Fibroblast of villous mesenchyme (primary cell): ENCODE measurements at regions not wholly inside any gene's neighbourhood (a gene's known extent, or its start where the extent isn't known, plus 50 kb on each side); places are given as distances from the start of the nearest gene placed in this dataset.

Source experiments
- DNase-seq: peaks from one replicate; pipeline ENCODE4 v3.0.0-alpha.2; 2010; ENCODE audit warnings: low read depth
- H3K4me3 ChIP-seq: 2 replicates; pipeline ENCODE4 v1.5.1; 2011; ENCODE audit warnings: low read depth, mild to moderate bottlenecking, low read length
- TF ChIP-seq, protein P1 (sequence below): IDR thresholded peaks from 2 replicates; pipeline ENCODE4 v1.5.1; 2012; ENCODE audit warnings: low read depth, mild to moderate bottlenecking, low read length; ENCODE audit not compliant: insufficient read depth

DNA sequence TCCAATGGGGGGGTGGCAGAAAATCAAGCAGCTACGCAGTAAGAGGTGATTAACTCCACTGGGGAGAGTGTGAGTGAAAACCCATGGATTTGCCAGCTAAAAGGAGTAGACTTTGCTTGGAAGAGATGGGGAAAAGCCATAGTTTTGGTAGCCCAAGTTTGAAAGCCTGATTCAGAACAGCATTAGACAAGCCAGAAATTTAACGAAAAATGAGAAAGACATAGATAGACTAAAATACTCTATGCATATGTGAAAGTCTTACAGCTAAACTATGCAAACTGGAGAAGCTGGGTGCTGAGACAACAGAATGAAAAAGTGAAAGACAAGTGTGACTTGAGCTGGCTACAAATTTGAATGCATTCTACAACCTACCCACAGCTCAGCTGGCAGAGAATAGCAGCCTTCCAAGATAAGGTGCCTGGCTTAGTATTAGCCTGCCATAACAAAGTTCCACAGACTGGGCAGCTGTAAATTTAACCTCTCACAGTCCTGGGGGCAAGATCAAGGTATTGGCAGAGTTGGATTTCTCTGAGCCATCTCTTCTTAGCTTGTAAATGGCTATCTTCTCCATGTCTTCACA lies 156.6 kb downstream of the CDC14C start:
- no peak overlapping the region for H3K4me3 ChIP-seq
- TF ChIP-seq, protein P1, sequence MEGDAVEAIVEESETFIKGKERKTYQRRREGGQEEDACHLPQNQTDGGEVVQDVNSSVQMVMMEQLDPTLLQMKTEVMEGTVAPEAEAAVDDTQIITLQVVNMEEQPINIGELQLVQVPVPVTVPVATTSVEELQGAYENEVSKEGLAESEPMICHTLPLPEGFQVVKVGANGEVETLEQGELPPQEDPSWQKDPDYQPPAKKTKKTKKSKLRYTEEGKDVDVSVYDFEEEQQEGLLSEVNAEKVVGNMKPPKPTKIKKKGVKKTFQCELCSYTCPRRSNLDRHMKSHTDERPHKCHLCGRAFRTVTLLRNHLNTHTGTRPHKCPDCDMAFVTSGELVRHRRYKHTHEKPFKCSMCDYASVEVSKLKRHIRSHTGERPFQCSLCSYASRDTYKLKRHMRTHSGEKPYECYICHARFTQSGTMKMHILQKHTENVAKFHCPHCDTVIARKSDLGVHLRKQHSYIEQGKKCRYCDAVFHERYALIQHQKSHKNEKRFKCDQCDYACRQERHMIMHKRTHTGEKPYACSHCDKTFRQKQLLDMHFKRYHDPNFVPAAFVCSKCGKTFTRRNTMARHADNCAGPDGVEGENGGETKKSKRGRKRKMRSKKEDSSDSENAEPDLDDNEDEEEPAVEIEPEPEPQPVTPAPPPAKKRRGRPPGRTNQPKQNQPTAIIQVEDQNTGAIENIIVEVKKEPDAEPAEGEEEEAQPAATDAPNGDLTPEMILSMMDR = no peak
- no peak for DNase-seq

DNA sequence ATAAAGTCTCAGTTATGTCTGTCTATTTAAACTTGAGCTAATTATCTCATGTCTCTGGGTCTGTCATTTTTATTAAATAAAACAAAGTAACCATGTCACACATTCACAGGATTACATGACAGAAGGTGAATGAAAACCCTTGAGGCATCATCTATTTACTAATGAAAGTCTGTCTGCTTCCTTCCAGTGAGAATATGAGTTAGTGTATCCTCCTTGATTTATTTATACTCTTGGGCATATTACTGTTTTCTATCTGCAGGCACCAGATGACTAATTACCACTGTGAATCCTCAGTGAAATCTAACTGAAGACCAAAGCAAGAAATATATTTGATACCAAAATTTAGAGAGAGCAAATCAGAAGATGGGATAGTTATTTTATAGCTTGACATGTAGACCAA lies 163.7 kb downstream of the CDC14C start:
- H3K4me3 ChIP-seq = no peak overlapping the region
- TF ChIP-seq, protein P1 = no peak
- DNase-seq = no peak

DNA sequence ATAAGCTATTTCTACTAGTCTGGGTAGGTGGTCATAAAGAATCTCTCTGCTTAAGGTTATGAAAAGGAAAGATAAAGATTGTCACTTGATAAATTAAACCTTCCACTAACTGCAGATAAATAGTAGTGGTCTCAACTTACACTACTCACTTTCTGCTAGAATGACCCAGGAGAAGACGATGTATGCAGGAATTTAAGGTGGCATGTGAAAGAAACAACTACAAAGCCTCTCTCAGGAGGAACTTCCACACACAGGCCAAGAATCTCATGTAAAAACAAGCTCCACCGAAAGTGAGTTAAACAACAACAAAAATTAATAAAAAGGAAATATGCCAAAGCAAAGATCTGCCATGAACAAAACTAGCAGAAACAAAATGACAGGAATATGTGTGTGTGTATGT lies 165.4 kb downstream of the CDC14C start:
- no peak for DNase-seq
- TF ChIP-seq, protein P1 = no peak
- no peak overlapping the region for H3K4me3 ChIP-seq

DNA sequence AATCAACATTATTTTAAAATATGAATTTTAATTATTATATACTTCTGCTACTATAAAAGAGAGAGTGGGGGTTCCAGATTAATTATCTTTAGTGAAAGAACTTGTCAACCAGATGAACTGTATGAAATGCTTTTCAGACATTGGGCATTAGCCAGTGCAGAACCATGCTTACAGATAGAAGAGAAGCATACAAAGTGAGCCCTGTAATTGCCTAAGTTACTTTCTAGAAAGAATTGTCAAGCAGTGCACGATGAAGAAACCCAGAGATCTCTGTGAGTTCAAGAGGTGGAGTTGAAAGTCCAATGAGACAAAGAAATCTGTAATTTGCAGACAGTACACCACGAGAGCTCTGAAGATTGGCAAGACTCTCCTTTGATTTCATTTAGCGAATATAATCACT lies 166.7 kb downstream of the CDC14C start:
- no peak overlapping the region for H3K4me3 ChIP-seq
- TF ChIP-seq, protein P1 = no peak
- no peak for DNase-seq

DNA sequence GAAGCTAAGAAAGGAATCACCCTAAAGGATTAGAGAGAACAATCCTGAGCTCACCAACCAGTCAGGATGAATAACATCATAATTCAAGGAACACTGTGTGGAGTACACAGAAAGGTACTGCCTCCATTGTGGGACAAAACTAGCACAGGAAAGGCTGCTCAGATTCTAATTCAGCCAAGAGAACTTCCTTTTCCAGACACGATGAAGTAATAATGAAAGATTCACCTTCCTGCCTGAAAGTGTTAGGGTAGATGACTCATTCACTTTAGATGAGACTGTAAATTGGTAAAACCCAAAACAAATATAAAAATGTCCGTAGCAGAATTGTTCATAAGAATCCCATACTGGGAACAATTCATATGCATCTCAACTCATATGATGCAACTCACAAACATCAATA lies 167.2 kb downstream of the CDC14C start:
- no peak for DNase-seq
- H3K4me3 ChIP-seq = no peak overlapping the region
- TF ChIP-seq, protein P1 = no peak

DNA sequence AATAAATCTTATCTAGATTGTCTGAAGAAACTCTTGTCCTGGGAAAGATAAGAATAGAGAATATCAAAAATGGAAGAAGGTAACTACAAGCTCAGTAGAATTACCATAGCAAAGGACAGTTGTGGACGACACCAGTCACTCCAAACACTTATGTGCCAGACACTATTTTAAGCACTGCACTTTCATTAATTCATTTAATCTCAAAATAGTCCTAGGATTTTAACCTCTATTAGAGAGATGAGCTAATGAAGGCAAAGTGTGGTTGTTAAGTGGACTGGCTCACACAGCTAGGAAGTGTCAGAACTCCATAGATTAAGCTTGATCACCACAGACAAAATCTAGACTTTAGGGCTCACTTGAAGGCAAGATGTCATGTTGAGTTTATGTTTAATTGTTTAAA lies 168.9 kb downstream of the CDC14C start:
- TF ChIP-seq, protein P1 = no peak
- DNase-seq = no peak
- no peak overlapping the region for H3K4me3 ChIP-seq

DNA sequence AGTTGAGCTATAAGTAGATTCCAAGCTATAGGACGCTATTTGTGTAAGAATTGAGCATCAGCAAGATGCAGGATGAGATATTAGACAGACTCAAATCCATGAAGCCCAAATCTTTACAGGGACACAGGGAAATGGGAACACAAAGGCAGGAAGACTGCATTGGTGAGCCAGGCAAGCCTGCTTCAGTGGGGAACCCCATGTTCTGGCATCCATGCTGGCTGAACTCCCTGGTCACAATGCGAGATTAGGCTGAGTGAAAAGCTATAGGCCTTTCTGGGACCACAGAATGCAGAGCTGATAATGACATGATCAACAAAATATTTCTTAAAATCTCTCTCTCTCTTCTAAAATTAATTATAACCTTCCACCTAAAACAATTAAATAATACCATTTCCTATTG lies 170.5 kb downstream of the CDC14C start:
- TF ChIP-seq, protein P1 = no peak
- no peak overlapping the region for H3K4me3 ChIP-seq
- DNase-seq = no peak
